ENCODE measurements at regions not wholly inside any gene's neighbourhood (a gene's known extent, or its start where the extent isn't known, plus 50 kb on each side); places are given as distances from the start of the nearest gene placed in this dataset.
"Not testable (repeated sequence)": the region's sequence is repeated elsewhere in the genome, so short reads cannot be mapped to it uniquely, and the experiment has no call there.

DNA sequence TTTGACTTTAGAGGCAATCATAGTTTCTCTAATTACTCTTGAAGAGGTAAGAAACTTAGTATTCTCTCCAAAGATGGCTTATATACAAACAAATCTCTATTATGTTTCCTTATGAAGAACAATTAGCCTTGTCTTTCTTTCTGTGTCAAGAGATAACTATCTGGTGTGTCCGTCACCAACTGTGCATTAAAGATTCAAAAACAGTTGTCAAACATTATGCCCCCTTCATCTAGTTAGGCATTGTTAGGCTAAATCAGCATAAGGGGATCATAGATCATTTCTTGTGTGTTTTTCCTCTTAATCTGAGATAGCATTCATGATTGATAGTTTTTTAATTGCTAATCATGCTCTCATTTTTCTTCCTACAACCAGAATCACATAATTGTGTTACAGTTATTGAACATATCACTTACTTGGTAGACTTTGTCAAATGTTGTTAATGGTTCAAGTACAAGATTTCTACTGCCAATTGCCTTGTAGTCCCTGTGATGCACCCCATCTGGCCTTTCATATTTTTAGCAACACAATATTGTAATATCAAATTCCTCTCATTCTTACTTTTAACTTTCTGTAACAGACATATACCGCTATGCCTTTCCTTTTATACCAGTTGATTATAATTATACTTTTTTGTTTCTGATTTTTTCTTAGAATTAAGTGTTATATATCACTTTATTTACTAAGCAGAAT lies 612.7 kb downstream of the SLITRK6 start:
- no peak for DNase-seq

DNA sequence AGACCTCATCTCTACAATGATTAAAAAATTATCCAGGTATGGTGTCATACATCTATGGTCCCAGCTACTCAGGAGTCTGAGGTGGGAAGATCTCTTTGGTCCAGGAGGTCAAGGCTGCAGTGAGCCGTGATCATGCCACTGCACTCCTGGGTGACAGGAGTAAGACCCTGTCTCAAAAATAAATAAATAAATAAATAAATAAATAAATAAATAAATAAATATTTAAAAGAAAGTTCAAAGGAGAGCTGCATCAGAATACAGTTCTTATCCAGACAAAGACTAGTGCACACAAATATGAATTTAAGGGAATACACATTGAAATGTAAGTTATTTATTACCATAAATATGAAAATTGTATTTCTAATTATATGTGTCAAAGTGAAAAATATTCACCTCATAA lies 624.9 kb downstream of the SLITRK6 start:
- DNase-seq = no peak

DNA sequence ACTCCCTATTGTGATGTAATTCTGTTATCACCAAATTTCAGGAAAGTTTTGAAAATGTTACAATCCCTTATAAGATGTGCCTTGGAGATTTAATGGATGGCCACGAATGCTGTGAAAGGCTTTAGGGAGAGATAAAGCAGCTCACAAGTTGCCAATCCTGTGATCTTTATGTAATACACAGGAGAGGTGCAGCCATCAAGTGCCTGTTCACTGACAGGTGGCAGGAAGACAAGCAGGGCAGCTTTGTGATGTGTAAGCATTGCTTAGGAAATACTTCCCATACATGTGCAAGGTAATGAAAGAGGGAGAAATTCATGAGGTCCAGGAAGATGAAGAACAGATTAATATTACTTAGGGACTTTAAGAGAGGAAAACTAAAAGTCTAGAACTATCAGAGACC lies 628.8 kb downstream of the SLITRK6 start:
- DNase-seq = no peak

DNA sequence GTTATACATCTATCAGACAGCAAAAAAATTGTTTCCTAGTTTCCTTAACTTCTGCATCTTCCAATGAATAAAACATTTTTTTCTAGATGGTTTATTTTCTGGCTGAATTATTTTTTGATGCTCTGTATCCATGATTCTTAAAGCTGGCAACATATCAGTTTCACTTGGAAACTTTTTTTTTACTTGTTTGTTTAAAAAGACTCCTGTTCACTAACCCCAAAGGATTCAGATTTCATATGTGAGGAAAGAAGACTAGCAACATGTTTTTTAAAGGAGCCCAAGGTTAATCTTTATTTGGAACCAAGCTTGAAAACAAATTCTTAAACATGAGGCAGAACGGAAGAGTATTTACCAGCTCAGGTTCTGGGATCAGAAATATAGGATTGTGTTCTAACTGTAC lies 632.3 kb downstream of the SLITRK6 start:
- DNase-seq = no peak

DNA sequence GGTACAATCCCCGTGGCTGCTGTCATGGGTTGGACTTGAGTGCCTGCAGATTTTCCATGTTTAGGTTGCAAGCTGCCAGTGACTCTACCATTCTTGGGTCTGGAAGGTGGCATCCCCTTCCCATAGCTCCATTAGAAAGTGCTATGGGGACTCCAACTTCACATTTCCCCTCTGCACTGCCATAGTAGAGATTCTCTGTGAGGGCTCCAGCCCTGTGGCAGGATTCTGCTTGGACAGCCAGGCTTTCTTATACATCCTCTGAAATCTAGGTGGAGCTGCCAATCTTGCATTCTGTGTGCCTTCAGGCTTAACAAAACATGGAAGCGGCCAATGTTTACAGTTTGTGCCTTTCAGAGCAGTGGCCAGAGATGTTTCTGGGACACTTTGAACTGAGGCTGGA lies 636.2 kb downstream of the SLITRK6 start:
- DNase-seq = no peak

DNA sequence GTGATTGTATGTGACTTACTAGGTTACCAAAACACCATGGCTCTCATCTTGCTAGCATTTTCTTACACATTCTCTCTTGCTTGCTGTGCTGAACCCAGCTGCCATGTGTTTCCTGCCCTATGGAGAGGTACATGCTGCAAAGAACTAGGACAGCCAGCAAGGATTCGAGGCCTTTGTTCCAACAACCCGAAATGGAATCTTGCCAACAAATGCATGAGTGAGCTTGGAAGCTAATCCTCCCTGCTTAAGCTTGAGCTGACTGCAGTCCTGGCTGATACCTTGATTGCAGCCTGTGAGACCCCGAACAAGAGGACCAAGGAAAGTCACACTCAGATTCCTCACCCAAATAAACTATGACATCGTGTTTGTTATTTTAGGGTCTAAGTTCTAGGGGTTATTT lies 651.2 kb downstream of the SLITRK6 start:
- DNase-seq = no peak

DNA sequence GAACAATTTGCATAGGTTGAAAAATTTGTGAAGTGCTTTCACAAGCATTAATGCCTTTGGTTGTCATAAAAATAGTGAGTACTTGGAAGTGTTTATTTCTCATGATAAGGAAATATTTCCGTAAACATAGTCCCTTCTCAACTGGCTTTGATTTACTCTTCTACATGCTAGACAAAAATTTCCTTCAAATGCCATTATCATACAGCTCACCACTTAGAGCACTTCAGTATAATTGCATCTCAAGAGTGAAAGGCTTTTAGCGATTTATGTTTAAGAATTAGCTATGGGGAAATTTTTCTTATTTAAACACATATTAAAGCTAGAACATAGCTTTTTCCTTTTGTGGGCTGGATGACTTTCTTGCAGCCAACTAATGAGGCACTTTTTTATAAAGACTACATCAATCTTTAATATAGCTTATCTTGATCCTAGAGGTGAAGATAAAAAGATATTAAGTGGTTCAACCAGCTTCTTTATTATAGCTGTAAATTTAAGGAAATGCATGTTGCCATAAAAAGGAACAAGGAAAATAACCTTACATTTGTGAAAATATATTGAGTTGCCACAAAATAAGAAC lies 656.8 kb downstream of the SLITRK6 start:
- no peak for DNase-seq

DNA sequence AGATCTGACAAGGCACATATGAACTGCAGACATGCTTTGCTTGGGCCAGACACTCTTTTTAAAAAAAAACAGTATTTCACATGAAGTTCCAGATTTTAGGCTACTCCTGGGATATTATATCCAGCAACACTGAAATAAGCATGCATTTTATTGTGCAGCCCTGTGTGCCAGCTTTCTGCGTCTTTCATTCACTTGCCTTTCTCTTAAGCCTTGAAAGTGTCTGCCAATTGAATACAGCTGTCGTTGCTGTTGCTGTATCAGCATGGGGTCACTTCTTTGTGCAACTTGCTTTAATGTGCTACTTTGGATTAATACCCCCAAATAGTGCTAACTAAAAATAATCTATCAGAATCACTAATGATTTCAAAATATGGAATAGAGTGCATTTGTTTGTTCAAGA lies 657.8 kb downstream of the SLITRK6 start:
- no peak for DNase-seq

DNA sequence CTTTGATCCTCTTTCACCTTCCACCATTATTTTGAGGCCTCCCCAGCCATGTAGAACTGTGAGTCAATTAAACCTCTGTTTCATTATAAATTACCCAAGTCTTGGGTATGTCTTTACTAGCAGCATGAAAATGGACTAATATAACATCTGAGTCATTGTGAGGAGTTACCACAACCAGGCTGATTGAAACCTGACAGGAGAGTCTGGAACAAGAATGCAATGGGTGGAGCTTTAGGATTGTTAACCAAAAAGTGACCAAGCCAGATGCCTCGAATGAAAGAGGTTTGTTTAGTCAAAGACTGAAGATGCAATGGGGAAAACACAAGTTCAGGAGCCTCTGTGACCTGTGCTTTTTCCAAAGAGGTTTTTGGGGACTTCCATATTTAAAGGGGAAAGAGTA lies 659.0 kb downstream of the SLITRK6 start:
- DNase-seq = no peak

DNA sequence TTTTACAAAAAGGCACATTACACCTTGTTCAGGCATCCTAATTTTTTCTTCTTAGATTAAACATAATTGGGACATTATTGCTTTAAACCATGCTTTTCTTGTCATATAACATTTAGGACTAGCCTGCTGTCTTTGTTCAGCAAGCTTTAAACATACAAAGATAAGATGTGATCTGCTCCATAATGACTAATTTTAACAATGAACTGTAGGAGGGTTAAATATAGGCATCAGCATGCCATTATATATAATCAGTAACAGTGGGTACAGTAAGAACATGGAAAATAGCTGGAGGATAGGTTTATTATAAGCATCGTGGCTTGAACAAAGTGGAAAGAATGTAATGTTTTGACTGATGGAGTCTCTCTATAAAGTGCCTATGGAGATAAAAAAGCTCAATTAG lies 661.7 kb downstream of the SLITRK6 start:
- DNase-seq = peak; percentile 6

DNA sequence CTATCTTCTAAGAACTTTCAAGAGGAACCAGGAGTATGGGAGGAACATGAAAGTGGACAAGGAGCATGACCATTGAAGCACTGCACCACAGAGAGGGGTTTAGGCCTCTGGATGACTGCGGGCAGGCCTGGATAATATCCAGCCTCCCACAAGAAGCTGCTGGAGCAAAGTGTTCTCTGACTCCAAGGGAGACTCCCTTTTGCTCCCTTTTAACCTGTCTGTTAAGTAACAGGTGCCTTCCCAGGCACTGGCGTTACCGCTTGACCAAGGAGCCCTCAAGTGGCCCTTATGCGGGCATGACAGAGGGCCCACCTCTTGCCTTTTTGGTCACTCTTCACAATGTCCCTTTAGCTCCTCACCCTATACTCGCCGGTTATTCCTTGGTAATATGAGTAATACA lies 666.2 kb downstream of the SLITRK6 start:
- no peak for DNase-seq

DNA sequence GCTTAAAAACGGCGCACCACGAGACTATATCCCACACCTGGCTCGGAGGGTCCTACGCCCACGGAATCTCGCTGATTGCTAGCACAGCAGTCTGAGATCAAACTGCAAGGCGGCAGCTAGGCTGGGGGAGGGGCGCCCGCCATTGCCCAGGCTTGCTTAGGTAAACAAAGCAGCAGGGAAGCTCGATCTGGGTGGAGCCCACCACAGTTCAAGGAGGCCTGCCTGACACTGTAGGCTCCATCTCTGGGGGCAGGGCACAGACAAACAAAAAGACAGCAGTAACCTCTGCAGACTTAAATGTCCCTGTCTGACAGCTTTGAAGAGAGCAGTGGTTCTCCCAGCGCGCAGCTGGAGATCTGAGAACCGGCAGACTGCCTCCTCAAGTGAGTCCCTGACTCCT lies 675.7 kb downstream of the SLITRK6 start:
- DNase-seq = not testable (repeated sequence)

DNA sequence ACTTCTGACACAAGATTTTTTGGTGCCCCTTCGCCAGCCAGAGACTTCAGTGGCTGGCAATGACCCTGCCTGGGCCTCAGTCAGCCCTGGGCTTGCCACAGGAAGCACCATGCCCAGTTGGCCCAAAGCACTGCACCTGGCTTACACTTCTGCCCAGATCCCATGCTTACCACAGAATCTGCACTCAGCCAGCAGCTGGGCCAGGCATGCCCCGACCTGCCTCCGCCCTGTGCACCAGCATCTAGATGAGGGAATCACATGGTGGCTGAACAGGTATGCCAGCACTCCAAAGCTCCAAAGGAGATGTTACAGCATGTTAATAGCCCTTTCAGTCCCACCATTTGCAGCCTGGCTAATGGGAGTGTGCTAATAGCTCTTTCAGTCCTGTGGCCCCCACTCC lies 690.9 kb downstream of the SLITRK6 start:
- DNase-seq = no peak

DNA sequence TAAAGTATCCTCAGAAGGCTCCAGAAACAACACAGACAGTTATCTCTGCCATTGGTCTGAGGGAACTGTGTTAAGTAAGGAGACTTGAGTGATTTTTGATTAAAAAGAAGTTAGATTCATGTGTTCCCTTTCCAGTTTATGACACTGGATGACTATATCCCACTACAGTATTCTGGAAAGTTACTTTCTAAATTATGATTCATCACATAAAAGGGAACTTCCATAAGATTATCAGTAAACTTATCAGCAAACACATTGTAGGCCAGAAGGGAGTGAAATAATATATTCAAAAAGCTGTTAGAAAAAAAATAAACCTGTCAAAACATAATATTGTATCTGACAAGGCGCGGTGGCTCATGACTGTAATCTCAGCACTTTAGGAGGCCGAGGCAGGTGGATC lies 700.0 kb downstream of the SLITRK6 start:
- DNase-seq = no peak

DNA sequence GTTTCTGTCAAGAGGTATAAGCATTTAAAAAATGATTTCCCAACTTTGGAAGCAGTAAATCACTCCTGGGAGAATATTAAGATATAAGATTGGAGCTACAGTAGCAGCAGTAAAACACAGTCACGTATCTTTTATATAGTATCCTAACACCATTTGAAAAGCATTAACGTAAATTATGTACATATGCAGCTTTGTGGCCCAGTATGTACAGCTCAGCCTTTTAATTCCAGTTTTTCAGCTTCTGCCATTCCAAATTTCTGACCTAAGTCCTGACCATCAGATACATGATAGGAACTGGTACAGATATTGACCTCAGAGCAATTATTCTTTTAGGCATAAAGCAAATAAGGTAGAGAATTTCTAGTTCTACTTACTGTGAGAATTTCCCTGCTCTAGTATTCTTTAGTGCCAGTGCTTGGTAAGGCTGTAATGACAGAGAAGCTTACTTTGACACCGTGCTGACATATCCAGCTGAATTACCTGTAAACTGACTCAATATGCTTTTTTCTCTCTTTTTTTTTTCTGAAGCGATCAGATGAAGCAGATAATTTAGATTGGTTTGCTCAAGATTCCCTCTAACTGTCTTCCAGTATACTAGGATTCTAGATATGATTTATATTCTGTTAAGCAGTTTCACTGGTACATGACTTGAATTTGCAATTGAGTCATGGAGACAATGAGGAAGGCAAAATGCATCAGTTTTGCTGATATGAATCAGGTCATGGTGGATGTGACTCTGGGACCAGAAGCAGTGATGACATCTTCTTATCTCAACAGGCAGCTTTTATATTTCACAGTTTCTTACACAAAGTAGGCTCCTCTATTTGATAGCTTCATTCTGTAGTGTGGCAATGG lies 703.6 kb downstream of the SLITRK6 start:
- DNase-seq = no peak

DNA sequence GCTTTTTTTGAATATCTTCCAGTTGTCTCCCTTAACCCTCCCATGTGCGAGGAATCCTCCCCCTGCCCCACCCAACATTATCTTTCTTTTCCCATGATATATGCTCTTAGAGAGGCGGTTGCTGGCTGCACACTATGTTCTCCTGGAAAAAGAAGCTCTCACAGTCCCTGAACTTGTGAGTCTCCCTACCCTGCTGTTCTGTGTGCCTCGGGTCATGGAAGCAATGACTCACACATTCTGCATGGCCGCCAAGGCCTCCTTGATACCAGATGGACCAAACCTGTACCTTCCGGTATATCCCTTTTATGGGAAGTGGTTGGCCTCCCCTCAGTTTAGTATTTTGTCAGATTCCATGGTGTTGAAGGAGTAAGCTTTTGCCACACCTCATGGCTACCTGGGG lies 705.4 kb downstream of the SLITRK6 start:
- DNase-seq = no peak

DNA sequence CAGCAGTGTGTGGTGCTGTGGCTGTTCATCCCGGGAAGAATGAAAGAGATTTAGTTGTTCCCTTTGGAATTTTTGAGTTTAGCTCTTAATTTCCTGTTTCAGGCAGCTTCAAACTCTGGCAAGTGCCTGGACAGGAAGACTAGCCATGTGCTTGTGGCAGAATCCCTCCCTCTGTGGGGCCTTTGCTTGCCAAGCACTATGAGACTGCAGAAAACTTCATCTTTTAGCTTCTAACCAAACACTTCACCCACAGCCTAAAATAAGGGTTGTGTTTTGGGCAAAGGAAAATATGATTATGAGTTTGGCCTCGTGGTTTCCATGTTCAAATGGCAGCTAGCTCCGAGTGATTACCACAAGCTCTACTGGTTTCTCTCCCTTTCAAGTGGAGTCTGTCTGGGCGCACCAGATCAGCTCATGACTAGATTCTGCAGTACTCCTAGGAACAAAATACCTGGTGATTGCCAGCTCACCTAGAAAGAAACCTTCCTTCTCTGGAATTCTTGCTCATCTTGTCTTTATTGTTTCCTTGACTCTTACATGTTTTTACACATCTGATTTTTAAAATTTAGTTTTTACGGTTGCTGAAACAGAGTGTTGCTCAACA lies 707.5 kb downstream of the SLITRK6 start:
- DNase-seq = no peak

DNA sequence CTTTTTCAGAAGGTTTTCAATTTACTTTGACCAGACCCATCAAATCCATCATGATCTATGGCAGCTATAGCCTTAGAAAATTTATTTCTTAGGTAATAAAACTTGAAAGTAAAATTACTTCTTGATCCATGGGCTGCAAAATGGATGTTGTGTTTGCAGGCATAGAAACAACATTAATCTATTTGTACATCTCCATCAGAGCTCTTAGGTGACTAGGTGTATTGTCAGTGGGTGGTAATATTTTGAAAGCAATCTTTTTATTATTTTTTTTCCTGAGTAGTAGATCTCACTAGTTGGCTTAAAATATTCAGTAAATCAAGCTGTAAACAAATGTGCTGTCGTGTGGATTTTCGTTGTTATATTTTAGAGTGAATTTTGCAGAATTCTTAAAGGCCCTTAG lies 710.0 kb downstream of the SLITRK6 start:
- DNase-seq = no peak

DNA sequence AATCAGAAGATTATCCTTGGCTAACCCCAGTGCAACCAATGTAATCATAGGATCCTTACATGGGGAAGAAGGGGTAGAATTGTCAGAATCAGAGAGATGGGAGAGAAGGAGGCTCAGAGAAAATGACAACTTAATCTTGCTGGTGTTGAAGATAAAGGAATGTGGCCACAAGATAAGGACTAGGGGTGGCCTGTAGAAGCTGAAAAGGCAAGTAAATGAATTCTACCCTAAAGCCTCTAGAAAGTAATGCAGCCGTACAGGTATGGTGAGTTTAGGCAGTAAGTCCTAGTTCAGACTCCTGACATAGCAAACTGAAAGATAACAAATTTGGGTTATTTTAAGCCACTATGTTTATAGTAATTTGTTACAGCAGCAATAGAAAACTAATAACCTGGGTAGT lies 718.5 kb downstream of the SLITRK6 start:
- DNase-seq = no peak

DNA sequence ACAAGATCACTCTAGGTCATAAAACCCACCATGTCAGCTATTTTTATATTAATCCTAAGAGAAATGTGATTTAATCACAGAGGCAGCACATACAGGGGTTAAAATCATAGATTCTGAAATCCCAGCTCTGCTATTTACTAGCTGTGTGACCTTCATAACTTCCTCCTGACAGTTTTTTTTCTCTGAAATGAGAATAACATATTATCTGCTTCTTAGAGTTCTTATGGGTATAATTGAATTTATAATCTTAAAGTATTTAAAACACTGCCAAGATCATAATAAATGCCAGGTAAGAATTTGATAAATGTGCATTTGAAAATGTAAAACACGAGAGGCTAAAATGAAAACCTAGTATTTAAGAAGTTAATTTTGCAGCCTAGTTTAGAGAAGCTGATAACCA lies 722.9 kb downstream of the SLITRK6 start:
- DNase-seq = no peak

DNA sequence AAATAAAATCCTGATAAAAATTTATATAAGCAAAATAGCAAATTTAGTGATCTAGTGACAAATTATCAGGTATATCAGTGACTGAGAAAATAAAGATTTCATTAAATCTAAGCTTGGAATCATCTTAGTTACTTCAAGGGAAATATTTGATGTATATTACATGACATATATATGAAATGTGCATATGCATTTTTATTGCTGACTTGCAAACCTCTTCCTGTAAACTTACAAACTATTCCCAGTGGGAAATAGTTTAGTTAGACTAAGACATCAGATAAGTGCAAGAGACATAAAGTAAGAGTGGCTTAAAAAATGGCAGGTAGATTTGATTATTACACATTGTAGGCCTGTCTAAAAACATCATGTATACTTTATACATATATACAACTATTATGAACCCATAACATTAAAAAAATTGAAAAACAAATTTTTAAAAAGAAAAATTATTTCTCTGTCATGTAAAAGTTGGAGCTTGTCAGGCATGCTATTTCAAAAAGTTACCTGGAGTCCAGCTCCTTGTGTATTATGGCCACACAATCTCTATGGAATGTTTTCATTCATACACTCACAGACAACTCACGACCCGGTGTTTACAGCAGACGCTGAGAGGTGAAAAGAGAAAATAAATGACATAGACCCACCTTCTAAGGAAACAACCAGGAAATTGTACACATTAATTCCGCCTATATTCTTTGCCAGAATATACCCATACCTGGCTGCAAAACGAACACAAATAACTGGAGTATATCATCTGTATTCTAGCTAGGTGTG lies 724.5 kb downstream of the SLITRK6 start:
- DNase-seq = no peak

DNA sequence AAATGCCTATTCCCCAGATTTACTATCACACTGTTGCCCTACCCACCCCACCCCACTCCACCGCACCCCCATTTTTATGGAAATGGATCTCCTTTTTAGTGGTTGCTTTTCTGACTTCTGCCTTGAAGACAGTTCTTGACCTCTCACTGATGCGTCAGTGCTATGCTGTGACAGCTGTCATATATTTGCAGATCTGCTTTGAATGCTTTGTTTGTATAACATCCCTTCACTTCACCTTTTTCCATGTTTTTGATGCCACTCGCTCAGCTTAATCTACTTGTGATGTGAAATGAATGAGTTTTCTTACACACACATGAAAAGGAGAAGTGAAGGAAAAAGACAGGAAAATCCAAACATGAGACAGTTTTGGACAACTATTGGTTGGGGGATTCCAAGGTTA lies 731.0 kb downstream of the SLITRK6 start:
- DNase-seq = no peak

DNA sequence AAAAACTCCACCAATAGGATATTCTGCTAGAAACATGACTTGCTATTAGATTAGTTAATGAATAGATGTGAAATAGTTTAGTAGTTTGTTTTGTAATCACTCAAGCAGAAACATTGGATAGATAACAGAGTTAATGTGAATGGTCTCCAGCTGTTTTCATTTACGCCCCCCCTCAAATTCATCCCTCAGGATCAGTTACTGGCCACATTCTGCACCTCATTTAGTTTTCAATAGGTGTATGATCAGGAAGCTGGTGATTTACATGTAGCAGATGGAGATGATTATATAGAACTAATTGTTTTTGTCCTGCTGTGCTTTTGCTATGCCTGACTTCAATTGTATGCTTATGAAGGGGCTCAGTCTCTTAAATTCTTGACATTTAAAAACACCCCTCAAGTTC lies 759.0 kb downstream of the SLITRK6 start:
- DNase-seq = no peak

All from NCI-H1048 (cell line).